ENCODE measurements at regions not wholly inside any gene's neighbourhood (a gene's known extent, or its start where the extent isn't known, plus 50 kb on each side); places are given as distances from the start of the nearest gene placed in this dataset.
"Not testable (repeated sequence)": the region's sequence is repeated elsewhere in the genome, so short reads cannot be mapped to it uniquely, and the experiment has no call there.

DNA sequence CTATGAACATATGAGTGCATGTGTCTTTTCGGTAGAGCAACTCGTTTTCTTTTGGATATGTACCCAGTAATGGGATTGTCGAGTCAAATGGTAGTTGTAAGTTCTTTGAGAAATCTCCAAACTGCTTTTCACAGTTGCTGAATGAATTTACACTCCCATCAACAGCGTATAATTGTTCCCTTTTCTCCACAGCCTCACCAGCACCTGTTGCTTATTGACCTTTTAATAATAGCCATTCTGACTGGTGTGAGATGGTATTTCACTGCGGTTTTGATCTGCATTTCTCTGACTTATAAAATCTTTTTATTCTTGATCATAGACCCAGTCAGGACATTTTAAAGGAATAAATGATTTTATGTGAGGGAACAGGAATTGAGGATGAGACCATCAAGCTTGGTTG, 165.0 kb upstream of the KCTD3 start:
- DNase-seq = no peak

DNA sequence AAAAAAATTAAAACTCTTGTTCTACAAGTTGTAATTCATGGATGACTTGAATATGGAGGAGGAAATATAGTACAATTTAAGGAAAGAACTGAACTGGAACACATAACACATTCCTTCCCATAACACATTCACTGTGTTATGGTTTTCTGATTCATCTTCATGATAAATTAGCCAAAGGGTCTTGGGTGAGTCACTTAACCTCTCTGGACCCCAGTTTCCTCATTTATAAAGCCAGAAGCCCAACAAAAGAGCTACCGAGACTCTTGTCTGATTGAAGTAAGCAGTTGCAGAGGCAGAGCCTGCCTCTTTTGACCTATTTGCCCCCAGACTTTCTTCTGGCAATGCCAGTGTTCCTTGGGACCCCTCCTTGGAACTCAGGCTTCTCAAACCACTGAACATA, 161.9 kb upstream of the KCTD3 start:
- DNase-seq = no peak

DNA sequence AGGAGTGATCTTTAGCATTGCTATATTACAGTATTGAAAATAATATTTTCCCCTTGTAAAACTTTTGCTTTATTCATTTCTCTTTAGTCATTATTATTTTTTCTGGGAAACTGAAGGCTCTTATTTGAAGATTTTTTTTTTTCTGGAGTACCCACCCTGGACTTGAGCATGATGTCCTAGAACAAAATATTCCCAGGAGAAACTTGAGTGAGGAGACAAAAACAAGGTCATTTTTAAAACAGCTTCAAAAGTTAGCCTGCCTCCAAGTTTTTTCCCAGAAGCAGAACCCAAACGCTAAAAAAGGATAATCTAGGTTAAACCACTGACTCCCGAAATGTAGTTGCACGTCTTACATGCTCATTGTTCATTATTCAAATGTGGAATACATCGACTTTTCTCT, 160.2 kb upstream of the KCTD3 start:
- DNase-seq = no peak

GRCh38 chr1:215407575-215407974, 159.5 kb upstream of the KCTD3 start:
- no peak for DNase-seq

DNA sequence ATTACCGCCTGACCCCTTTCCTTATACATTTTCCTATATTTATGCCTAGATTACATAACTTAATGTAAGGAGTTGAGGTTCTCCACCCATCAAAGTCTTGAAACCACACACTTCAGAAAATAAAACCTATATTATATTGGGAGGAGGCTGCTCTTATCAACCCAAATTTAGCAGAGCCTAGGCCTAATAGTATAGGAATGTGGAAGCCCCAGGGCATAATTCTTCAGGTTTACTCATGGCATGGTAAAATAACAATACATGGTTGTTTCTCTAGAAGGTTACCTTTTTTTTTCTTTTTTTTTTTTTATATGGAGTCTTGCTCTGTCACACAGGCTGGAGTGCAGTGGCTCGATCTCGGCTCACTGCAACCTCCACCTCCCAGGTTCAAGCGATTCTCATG, 157.6 kb upstream of the KCTD3 start:
- not testable (repeated sequence) for DNase-seq

DNA sequence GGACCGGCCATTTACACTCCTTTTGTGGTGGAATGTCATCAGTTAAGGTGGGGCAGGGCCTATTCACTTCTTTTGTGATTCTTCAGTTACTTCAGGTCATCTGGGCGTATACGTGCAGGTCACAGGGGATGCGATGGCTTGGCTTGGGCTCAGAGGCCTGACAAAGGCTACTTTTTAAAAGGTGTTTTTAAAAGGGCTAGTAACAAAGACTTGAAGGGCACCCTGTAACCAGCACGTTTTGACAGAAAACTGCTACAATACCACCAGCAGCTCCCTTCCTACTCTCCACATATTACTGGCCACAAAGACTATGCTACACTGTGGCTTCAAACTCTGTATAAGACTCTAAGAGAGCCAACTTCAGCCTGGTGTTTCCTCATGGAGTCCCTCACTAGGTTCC, 151.6 kb upstream of the KCTD3 start:
- not testable (repeated sequence) for DNase-seq

DNA sequence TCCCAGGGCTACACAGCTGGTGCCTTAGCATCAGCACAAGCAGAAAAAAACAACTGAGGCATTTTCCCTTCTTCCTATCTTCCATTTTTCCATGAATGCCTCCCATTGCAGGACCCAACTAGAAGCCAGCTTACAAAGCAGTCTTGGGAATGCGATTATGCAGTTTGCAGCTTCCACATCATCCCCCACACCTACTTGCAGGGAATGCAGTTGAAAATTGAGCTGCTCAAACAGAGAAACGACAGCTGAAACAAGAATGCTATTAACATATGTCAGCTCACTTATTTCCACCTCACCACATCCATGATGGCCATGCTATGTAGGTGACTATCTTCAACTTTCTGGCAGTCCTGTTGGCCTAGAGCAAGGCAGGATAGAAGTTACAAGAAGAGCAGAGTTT, 150.6 kb upstream of the KCTD3 start:
- DNase-seq = no peak

GRCh38 chr1:215417122-215417521, 150.0 kb upstream of the KCTD3 start:
- DNase-seq = no peak

GRCh38 chr1:215418876-215419447, 148.1 kb upstream of the KCTD3 start:
- DNase-seq = no peak

- DNase-seq = no peak
Measured at GRCh38 chr1:215421744-215422143, 145.4 kb upstream of the KCTD3 start.

- DNase-seq = no peak
Measured at GRCh38 chr1:215423288-215423687, 143.8 kb upstream of the KCTD3 start.

- DNase-seq = no peak
Measured at GRCh38 chr1:215425138-215425537, 142.0 kb upstream of the KCTD3 start.

DNA sequence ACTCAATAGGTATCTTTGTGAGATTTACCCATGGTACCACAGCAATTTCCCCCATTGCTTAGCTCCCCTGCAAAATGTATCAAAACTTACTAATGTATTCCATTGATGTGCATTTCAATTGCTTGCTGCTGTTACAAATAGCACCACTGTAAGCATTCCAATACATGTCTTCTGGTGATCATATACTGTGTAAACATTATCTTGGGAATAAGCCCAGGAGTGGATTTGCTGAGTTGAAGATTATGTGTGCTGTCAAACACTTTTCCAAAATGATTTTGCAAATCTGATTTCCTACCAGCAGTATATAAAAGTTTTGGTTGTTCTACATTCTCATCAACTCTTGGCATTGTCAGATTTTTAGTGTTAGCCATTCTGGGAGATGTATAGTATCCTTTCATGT, 141.0 kb upstream of the KCTD3 start:
- no peak for DNase-seq

- DNase-seq = not testable (repeated sequence)
Measured at GRCh38 chr1:215432483-215433227, 134.4 kb upstream of the KCTD3 start.

DNA sequence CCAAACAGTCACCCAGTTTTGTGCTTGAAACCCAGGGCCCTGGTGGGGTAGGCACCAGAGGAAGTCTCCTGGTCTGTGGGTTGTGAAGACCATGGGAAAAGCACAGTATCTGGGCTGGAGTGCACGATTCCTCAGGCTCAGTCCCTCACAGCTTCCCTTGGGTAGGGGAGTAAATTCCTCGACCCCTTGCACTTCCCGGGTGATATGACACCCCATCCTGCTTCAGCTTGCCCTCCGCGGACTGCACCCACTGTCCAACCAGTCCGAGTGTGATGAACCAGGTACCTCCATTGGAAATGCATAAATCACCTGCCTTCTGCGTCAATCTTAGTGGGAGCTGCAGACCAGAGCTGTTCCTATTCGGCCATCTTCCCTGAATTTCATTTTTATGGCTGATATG, 133.9 kb upstream of the KCTD3 start:
- DNase-seq = no peak

DNA sequence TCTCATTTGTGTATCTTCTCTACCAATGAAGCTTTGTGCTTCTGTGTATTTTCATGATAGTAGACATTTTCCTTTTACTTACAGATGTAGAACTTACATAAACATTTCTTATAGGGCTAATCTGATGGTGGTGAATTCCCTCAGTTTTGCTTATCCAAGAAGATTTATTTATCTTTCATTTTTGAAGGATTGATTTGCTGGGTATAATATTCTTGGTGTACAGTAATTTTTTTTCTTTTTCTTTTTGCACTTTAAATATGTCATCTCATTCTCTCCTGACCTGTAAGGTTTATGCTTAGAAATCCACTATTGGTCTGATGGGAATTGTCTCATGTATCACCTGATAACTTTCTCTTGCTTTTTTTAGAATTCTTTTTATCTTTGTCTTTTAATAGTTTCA, 127.6 kb upstream of the KCTD3 start:
- DNase-seq = no peak

DNA sequence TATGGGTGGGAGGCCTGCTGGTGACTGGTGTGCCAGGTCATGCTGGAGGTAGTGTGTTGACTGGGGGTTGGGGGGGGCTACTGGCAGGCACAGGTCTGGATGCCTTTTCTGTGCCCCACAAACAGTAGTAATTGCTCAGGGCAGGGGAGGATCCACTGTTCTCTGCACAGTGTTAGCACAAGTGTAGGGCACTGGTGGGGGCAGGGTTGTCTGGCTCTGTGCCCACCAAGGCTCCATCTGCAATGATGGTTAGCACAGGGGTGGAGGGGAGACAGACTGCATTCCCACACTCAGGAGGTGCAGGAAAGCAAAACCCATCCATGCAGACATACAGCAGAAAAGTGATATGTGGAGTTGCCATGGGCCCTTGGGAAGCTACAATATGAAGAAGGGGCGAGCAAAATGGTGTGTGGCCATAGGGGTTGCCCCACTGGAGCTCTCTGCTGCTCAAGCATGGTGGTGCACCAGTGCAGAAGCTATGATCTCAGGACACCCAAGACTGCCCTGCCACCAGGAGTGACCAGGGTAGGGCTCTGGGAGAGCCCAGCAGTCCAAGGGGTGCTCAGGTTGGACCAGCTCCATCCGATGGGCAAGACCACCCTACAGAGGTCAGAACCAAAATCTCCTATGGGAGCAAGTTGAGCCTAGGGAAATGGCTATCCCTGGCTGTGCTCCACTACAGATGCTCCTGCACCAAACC, 122.2 kb upstream of the KCTD3 start:
- DNase-seq = no peak

DNA sequence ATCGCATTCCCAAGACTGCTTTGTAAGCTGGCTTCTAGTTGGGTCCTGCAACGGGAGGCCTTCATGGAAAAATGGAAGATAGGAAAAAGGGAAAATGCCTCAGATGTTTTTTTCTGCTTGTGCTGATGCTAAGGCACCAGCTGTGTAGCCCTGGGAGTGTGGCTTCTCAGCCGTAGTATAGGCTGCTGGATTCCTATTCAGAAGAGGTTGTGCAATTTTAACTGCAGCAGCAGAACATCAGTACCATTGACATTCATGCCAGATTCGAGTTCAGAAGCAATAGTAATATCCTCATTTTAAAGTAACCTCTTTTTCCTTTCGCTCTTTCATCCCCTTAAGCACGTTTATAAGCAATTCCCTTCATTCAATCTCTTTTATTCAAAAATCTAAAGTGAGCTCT, 119.1 kb upstream of the KCTD3 start:
- DNase-seq = not testable (repeated sequence)

DNA sequence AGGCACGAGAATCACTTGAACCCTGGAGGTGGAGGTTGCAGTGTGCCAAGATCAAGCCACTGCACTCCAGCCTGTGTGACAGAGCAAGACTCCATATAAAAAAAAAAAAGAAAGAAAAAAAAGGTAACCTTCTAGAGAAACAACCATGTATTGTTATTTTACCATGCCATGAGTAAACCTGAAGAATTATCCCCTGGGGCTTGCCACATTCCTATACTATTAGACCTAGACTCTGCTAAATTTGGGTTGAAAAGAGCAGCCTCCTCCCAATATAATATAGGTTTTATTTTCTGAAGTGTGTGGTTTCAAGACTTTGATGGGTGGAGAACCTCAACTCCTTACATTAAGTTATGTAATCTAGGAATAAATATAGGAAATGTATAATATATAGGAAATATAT, 118.0 kb upstream of the KCTD3 start:
- DNase-seq = not testable (repeated sequence)

GRCh38 chr1:215453440-215453839, 113.7 kb upstream of the KCTD3 start:
- DNase-seq = no peak

GRCh38 chr1:215457213-215457612, 109.9 kb upstream of the KCTD3 start:
- DNase-seq = no peak

- DNase-seq = no peak
Measured at GRCh38 chr1:215458104-215458503, 109.0 kb upstream of the KCTD3 start.

- no peak for DNase-seq
Measured at GRCh38 chr1:215458562-215458961, 108.5 kb upstream of the KCTD3 start.

- DNase-seq = no peak
Measured at GRCh38 chr1:215459136-215459535, 108.0 kb upstream of the KCTD3 start.

Measured in occipital lobe (tissue), 1 donor.